A549 (cell line): ENCODE measurements at regions not wholly inside any gene's neighbourhood (a gene's known extent, or its start where the extent isn't known, plus 50 kb on each side); places are given as distances from the start of the nearest gene placed in this dataset.

Experiments used
- CBX2 ChIP-seq: fragments of 200-600 bp; sonication (generic); IDR thresholded peaks from 2 replicates; pipeline ENCODE4 v1.6.1; 2016; ENCODE audit warnings: low read depth, mild to moderate bottlenecking, borderline replicate concordance
- CHD2 ChIP-seq: fragments of 150-350 bp; IDR thresholded peaks from 2 replicates; pipeline ENCODE4 v1.6.1; 2014; ENCODE audit warnings: low read length; ENCODE audit not compliant: partially characterized antibody
- KDM1A ChIP-seq: fragments of 200-600 bp; sonication (generic); IDR thresholded peaks from 2 replicates; pipeline ENCODE4 v1.6.1; 2016; ENCODE audit warnings: low read depth, mild to moderate bottlenecking
- PHF8 ChIP-seq: fragments of 200-600 bp; sonication (generic); IDR thresholded peaks from 2 replicates; pipeline ENCODE4 v1.6.1; 2016; ENCODE audit warnings: low read depth, mild to moderate bottlenecking, antibody characterized with exemption, moderate library complexity, borderline replicate concordance
- POLR2A ChIP-seq: IDR thresholded peaks from 2 replicates; pipeline ENCODE4 v1.6.1; 2012; ENCODE audit warnings: mild to moderate bottlenecking, low read length
- RAD21 ChIP-seq, 2 experiments: fragments of >200 bp in 1 of 2; sonication (Bioruptor Twin) in 1 of 2; formaldehyde crosslinking in 1 of 2; IDR thresholded peaks in 1 of 2; conservative IDR thresholded peaks in 1 of 2; 2 replicates in 1 of 2; 3 replicates in 1 of 2; pipeline ENCODE4 v1.6.1; 2012 to 2018; ENCODE audit warnings: inconsistent platforms in 1 of 2
- TF ChIP-seq, protein P1 (sequence below): fragments of >200 bp; sonication (Bioruptor Twin); formaldehyde crosslinking; IDR thresholded peaks from 3 replicates; pipeline ENCODE4 v1.5.1; 2016

- TF ChIP-seq, protein P1, sequence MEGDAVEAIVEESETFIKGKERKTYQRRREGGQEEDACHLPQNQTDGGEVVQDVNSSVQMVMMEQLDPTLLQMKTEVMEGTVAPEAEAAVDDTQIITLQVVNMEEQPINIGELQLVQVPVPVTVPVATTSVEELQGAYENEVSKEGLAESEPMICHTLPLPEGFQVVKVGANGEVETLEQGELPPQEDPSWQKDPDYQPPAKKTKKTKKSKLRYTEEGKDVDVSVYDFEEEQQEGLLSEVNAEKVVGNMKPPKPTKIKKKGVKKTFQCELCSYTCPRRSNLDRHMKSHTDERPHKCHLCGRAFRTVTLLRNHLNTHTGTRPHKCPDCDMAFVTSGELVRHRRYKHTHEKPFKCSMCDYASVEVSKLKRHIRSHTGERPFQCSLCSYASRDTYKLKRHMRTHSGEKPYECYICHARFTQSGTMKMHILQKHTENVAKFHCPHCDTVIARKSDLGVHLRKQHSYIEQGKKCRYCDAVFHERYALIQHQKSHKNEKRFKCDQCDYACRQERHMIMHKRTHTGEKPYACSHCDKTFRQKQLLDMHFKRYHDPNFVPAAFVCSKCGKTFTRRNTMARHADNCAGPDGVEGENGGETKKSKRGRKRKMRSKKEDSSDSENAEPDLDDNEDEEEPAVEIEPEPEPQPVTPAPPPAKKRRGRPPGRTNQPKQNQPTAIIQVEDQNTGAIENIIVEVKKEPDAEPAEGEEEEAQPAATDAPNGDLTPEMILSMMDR = no peak
- no peak for TF ChIP-seq PHF8
- no peak for TF ChIP-seq CHD2
- TF ChIP-seq KDM1A = no peak
- TF ChIP-seq RAD21 (conservative IDR thresholded peaks at IDR 0.05 in 1 of 2, IDR thresholded peaks at IDR 0.05 in 1 of 2) = no peak
- TF ChIP-seq POLR2A = no peak
- TF ChIP-seq CBX2 = no peak
These were observed 266.3 kb downstream of the ERMARD start for GRCh38 chr6:170017603-170018320.
